ENCODE measurements at regions not wholly inside any gene's neighbourhood (a gene's known extent, or its start where the extent isn't known, plus 50 kb on each side); places are given as distances from the start of the nearest gene placed in this dataset.

DNA sequence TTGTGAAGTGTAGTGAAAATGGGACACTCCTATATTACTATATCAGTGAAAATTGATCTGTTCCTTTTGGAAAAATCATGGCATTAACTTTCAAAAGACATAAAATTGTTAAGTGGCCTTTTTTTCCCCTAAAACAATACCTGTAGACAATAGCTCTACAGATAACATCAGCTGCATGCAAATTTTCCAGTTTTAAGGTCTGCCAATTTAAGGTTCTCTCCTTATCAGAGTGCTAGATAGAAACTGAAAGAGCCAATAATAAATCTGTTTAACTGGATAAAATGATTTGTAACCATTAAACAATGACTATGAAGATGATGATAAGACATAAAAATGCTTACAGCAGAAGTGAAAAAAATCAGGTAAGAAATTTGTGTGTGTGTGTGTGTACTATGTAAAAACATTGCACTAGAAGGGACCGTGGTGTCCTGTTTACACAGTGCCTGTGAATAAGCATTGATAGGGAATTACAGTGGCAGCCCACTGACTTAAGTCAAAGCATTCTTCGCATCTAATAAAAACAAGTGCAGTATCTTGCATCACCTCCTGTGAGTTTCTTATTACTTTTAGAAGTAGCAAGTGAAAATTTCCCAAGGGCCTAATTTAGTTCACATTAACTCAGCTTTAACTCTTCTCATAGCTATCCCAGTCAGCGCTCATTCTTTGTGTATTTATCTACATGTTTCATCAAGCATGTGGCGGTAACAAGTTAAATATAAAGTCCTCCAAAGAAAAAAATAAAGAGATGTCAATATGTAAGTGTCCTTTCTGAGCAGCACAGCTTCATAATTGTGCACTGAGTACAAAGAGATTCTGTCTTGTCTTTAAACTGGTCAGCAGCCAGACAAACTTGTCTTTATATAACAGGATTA lies 261.9 kb downstream of the ARL4A start:
- TF ChIP-seq, protein P1, sequence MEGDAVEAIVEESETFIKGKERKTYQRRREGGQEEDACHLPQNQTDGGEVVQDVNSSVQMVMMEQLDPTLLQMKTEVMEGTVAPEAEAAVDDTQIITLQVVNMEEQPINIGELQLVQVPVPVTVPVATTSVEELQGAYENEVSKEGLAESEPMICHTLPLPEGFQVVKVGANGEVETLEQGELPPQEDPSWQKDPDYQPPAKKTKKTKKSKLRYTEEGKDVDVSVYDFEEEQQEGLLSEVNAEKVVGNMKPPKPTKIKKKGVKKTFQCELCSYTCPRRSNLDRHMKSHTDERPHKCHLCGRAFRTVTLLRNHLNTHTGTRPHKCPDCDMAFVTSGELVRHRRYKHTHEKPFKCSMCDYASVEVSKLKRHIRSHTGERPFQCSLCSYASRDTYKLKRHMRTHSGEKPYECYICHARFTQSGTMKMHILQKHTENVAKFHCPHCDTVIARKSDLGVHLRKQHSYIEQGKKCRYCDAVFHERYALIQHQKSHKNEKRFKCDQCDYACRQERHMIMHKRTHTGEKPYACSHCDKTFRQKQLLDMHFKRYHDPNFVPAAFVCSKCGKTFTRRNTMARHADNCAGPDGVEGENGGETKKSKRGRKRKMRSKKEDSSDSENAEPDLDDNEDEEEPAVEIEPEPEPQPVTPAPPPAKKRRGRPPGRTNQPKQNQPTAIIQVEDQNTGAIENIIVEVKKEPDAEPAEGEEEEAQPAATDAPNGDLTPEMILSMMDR (IDR thresholded peaks at IDR 0.05): no peak
- no peak for TF ChIP-seq ZFX (IDR thresholded peaks at IDR 0.05; ENCODE audit: borderline replicate concordance)

Data from 22Rv1 (cell line).